22Rv1 (cell line): ENCODE measurements at regions not wholly inside any gene's neighbourhood (a gene's known extent, or its start where the extent isn't known, plus 50 kb on each side); places are given as distances from the start of the nearest gene placed in this dataset.

Source experiments
- CTCF ChIP-seq: fragments of 450-650 bp; IDR thresholded peaks from 2 replicates; pipeline ENCODE4 v1.5.1; 2017; ENCODE audit warnings: mild to moderate bottlenecking
- ZFX ChIP-seq: fragments of 450-650 bp; IDR thresholded peaks from 2 replicates; pipeline ENCODE4 v1.6.1; 2017; ENCODE audit warnings: antibody characterized with exemption, borderline replicate concordance

GRCh38 chrY:15773579-15773978 is 1249.2 kb downstream of the NLGN4Y start:
- TF ChIP-seq CTCF: no peak
- TF ChIP-seq ZFX: no peak
